Head of caudate nucleus (tissue), 42 donors: ENCODE measurements at regions not wholly inside any gene's neighbourhood (a gene's known extent, or its start where the extent isn't known, plus 50 kb on each side); places are given as distances from the start of the nearest gene placed in this dataset.
"Not testable (repeated sequence)": the region's sequence is repeated elsewhere in the genome, so short reads cannot be mapped to it uniquely, and the experiment has no call there.

Experiments
- DNase-seq, 42 donors: peaks; one replicate each; pipeline versions ENCODE4 v3.0.0 to v3.0.0-alpha.2; 2020 to 2021; ENCODE audit warnings: mixed read lengths in 7 of 42
- intact Hi-C: fragments of 100-400 bp; cut with DNase I; formaldehyde crosslinking; loops from one replicate; pipeline ENCODE4 v1.15.0; 2022

DNA sequence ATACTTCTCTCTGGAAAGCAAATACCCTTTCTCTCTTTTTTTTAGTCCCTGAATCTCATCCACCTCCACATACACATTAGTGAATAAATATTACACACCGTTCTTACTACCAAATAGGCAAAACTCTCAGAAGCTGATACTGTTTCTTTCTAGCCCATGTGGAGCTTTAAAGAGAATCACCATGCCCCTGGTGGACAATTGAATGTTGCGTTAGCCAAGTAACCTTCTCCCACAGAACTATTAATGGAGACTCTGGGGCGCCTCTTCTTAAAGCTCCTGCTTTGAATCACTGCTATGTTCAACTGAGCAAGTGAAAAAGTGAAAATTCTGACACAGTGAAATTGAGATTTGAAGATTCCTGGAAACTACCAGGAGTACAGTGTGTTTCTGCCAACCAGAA is 522.8 kb upstream of the CDH7 start:
- DNase-seq: no peak
- intact Hi-C loops: no loop called here

DNA sequence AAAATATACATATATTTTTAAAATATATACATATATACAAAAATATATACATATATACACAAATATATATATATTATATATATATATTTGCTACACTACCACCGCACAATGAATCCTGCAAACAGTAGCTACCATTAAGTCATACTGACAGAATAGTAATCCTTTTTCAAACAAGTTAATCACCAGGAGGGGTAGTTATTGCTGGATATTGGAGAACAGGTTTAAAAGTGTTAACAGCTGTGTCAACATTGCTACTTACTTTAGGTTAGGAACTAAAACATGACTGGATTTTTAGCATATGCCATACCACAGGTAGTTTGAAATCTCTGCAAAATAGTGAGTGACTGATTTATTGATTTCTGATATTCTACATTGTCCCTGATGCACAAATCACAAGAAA is 529.1 kb upstream of the CDH7 start:
- intact Hi-C loops: no loop called here
- no peak for DNase-seq

DNA sequence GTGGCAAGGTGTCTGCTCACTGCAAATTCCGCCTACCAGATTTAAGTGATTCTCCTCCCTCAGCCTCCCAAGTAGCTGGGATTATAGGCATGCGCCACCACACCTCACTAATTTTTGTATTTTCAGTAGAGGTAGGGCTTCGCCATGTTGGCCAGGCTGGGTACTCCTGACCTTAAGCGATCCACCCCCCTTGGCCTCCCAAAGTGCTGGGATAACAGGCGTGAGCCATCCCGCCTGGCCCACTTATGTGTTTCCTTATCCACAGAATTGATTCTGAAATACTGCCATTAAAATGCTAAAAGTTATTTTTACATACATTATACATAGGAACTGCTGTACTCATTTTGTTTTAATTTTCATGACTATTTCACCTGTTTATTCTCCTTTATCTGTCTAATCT is 529.7 kb upstream of the CDH7 start:
- intact Hi-C loops: no loop called here
- DNase-seq: no peak

DNA sequence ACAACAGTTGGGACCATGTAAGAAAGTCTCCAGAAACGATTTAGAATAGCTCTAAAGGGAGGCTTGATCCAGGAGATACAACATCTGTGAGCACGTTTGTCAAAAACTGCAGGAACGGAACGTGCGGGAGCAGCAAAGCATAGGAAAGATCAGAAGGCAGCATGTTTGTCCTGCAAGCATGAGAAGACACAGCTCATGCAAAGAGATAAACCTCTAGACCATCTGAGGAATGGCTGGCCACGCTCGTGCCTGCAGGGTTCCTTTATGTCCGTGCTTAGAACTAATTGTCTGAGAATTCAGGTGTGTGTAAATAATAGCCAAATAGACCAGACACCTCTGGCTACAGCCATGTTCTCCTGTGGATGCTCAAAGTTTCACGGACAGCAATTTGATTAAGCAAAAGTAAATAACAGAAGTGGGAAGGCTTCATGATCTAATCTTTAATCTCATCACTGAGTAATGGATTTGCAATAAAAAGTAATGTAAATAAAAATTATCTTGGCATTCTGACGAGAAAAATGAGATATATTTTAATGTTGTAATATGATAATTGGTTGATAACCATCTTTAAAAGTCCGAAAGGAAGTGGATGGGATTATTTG is 534.8 kb upstream of the CDH7 start:
- no peak for DNase-seq
- intact Hi-C loops: no loop called here

DNA sequence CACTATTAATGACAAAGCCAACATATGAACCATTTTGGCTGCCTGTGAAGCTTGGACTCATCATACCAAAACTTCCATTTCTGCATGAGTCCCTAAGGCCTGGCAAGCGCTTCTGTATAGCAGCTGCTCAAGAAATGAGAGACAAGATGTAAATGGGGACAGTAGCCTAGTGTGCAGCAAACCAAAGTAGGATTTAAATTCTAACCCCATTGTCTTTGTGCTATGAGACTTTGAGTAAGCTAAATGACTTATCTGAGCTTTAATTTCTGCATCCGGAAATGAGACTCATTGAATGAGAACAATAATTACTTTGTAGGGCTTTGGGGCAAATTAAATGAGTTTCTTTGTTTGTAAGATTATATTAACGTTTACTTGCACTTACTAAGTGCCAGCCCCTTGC is 536.4 kb upstream of the CDH7 start:
- intact Hi-C loops: no loop called here
- no peak for DNase-seq

DNA sequence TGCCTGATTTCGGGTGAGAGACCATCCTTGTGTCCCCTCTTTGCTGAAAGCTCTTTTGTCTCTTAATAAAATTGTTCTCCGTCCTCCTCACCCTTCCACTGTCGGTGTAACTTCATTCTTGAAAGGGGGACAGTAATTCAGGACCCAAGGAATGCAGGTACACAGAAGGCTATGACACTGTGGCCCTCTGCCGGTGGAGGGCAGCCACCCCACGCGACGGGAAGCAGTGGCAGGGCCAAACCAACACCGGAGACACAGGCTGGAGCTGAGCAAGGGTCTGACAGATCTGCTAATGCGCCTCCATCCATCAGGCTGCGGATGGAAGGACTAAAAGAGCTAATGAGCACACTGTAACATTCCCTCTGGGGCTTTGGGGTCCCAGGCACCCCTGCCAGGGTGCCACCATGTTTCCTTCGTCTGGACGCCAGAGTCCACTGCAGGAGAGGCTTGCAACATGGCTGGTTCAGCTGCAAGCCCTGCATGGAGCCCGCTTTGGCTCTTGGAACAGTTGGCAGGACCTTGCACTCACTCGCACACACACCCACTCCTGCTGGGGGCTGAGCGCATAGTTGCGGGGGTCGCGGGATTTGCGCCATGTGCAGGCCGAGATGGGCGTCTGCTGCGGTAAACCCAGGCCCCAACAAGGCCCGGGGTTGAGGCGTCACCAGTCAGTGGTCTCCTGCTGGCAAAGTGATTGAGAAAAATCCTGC is 544.1 kb upstream of the CDH7 start:
- no peak for DNase-seq
- intact Hi-C loops: no loop called here

DNA sequence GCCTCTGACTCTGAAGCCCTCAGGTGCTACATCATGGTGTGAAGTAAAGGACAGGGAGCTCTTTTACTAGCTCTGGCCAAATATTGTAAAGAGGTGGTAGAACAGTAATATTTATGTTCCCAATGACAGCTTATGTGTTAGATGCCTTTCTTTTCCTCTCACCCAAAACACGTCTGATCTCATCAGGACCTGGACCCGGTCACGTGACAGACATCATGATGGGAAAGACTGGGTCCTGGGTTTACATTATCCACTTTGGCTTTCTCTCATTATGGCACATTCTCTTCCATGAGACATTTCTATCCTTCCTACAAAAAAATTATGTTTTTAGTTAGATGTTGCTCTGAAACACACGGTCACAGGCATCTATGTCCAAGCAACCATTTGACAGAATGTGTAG is 548.7 kb upstream of the CDH7 start:
- intact Hi-C loops: no loop called here
- DNase-seq: no peak

DNA sequence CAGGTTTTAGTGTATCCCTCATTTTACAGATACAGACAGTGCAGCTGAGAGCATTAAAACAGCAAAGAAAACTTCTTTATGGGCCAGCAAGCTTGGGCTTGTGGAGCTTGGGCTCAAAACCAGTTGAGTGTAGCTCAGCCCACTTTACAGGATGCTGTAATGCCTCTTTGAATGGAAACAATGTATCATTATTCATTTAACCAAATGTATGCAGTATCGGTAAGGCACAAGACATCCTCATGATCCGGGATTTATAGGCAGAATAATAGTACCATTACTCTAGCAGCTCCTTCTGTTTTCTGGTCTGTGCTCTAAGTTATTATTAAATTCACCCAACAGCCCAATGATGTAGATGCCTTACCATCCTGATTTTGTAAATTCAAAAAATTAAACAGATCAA is 575.1 kb upstream of the CDH7 start:
- DNase-seq: no peak
- intact Hi-C loops: no loop called here

DNA sequence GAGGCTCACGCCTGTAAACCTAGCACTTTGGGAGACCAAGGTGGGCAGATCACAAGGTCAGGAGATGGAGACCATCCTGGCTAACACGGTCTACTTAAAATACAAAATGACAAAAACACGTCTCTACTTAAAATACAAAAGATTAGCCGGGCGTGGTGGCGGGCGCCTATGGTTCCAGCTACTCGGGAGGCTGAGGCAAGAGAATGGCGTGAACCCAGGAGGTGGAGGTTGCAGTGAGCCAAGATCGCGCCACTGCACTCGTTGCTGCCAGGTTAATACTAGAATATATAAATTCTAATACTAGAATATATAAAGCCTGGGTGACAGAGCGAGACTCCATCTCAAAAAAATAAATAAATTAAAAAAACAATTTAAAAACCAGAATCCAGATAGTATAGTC is 588.7 kb upstream of the CDH7 start:
- DNase-seq: not testable (repeated sequence)

DNA sequence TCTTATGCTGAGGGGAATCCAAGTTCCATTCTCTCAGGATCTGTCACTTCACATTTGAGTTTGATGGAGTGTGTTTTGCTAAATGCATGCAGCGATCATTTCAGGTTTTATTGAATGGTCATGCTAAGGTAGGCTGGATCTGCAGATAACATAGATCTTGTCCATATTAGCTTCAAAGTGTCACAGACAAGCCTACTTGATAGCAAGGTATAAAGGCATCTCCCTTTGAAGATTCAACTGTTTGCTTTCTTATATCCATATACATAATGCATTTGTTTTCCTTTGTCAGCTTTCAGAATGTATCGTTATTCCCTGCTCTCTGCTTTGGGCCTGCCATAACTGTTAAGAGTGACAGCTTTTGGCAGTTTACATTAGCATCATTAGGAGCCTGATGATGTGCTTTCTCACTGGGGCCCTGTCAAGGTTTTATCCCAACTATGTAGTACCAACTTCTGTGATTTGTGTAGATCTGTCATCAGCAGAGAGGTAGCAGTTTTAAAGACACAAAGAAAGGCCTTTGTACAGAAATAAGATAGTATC is 604.3 kb upstream of the CDH7 start:
- intact Hi-C loops: no loop called here

More for the DNA sequence above, 588.7 kb upstream of the CDH7 start:
- intact Hi-C loops: not testable (repeated sequence)

DNA sequence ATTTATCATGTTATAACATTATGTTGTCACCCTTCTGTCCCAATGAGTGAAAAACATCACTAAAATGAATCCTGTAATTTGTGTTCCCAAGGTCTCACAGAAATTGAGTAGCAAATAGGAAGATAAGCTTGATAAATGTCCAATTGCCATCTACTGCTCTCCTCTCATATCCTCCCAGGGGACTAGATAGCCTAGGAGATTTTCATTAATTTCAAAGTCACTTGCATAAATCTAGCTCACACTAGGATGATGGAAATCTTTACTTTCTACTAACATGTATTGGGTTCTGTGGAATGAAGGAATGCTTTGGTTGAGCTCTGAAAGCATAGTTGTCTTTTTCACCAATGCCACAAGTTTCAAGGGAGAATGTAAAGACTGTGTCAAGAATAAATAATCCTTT is 605.5 kb upstream of the CDH7 start:
- no peak for DNase-seq
- intact Hi-C loops: no loop called here

More for the DNA sequence above, 604.3 kb upstream of the CDH7 start:
- DNase-seq: no peak

DNA sequence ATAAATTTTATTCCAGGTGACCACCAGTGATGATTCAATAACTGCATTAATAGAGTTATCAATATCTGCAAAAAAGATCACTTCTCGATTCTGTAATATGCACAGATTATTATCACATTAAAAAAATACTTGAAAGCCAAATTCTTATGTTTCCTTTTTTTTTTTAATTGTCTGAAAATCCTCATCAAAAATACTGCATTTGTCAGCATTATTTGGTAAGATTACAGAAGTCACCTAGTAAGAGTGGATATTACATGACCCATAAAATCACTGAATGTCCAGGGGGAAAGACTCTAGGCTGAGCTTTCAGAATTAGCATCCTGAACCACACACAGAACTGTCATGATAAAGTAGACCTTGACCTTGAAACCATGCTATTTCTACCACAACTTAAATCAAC is 617.2 kb upstream of the CDH7 start:
- no peak for DNase-seq
- intact Hi-C loops: no loop called here

DNA sequence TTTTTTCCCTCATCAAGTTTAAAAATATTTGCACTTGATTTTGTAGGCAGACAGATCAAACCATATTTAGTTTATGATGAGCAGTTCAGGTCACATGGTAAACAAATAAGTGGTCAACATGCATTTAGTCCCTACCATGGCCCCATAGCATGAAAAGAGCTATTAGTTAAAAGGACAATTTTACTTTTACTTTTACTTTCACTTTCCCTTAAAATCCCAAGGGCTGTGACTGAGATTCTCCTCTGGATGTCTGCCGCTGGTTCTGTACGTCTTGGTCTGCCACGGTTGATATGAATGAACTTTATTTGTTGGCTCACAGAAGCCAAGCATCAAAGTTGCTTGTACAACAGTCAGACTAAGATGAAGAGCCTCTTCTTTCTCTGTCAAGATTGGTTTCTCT is 626.2 kb upstream of the CDH7 start:
- no peak for DNase-seq
- intact Hi-C loops: no loop called here

DNA sequence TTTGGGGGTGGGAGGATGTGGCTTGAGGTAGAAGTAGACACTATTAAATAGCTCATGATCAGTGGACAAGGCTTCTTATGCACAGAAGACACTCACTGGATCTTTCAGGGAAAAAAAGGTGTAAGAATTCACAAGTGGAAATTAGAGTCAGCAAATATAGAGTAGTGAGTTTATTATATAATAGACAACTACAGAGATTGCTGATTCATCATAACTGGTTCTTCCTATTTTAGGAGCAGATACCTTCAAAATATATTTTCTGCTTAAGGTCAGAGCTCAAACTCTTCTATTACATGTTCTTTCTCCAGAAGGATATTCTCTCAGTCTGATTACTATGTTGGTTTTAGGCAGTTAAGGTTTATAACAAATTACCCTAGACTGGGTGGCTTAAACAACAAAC is 646.9 kb upstream of the CDH7 start:
- no peak for DNase-seq
- intact Hi-C loops: no loop called here

DNA sequence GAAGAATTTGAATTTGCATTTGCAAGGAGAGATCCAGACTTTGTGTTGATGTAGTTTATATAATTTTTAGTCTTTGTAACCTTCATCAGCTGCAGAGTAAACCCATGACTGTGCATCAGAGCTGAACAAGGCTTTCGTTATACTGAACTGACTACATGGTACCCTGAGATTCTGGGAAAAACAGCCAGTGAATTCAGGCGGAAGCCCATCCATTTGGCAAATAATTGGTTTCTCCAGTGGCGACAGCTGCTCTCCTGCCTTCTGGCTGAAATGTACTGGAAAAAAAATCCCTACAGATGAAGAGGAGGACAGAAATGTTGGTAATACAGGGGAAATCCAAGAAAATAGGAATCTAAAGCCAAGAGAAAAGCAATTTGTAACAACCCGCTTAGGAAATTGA is 657.5 kb upstream of the CDH7 start:
- peak in 22 of 42 donors; percentile 2 to 60 (median 25) for DNase-seq
- intact Hi-C loops: no loop called here

DNA sequence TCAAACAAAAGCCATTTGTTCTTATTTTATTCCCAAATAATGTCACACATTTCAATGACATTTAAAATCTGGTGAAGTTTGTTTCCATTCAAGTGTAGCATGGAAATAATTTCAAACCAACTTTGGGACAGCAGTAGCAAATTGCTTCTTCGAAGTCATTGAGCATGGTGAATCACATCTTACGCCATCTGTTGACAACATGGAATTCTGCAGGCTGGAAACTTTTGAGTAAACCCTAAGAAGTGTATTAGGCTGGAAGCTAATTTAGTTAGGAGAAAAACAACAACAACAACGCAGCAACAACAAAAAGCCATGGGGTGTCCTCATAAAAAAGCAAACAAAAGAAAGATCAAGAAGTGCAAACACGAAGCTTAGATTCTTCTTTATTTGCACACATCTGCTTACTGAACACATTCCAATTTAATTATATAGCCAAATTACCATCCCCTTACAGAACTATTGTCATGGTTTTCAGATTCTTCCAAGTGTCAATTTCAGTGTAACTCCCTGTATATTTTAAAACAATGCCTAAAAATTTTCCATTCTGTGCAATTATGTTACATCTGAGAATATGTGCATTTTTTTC is 659.0 kb upstream of the CDH7 start:
- intact Hi-C loops: no loop called here
- DNase-seq: peak in 15 of 42 donors; percentile 2 to 57 (median 11)

DNA sequence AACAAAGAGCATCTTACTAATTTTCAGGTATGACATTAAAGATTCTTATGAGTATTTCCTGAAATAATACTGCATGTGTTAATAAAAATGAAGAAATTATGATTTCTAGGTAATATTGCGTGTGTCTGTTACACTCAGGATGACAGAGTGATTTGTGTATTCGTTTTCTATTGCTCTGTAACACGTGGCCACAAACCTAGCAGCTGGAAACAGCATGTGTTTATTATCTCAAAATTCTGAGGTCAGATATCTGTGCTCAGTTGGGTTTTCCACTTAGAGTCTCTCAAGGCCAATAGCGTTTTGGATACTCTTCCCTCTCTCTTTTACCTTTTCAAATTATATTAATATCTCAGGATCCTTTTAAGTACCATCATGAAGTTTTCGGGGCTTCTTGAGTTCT is 667.9 kb upstream of the CDH7 start:
- intact Hi-C loops: no loop called here
- DNase-seq: no peak

DNA sequence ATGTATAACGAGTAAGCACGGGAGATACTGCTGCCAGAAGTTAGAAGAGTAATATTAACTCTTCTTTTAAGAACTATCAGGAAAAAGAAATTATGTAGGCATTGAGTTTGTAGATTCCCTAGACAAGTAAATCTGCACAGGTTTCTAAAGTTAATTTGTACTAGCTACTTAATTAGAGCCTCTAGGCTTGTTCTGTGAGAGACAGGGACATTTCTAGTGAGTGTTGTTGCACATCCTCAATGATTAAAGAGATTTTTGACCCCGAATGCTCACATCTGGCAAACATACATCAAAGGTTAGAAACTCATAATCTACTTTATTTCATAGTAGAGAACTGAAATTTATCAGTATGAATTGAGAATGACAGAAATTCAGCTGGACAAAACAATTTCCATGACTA is 669.0 kb upstream of the CDH7 start:
- no peak for DNase-seq
- intact Hi-C loops: no loop called here

DNA sequence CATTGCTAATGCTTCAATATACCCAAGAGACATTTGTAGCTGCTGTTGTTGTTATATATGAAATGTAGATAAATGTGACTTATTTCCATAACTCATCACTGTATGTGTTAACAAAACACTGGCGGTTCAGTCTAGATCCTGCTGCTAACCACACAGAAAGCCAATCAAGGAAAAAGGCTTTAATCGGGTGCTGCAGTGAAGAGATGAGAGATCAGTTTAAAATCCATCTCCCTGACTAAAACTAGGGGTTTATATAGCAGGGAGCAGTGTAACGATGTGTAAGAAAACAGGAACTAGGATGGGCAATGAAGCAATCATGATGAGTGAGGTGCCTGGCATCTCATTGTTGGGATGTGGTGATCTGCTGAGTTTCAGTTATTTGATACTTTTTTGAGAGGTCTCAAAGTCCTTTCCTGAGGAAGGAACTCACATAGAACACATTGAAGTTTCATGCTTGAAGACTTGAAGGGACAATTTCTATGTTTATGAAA is 677.7 kb upstream of the CDH7 start:
- DNase-seq: no peak
- intact Hi-C loops: no loop called here

DNA sequence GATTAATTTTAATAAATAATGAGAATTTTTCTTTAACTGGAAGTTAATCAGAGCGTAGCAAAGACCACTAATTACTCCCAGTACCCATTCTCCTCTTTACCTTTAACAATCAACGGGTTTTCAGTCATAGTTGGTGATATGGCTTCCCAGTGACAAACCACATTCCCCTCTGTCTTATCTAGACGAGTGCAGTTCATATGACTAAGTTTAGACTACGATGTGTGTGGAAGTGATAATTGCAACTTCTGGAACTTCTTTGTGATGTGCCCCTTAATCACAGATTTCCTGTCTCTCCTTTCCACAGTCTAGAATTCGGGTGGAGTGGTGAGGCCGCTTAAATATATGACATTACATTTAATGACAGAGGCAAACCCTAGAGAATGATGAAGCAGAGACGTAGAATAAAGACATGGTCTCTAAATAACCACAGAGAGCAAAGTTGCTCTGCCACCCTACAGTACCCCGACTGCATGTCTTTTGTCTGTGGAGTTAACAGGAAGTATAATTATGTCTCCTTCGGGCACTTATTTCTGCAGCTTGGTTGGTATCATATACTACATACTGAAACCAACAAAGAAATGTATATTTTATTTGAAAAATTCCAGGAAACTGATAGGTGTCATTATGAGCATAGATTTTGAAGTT is 693.3 kb upstream of the CDH7 start:
- intact Hi-C loops: no loop called here
- DNase-seq: no peak
